ENCODE measurements at regions not wholly inside any gene's neighbourhood (a gene's known extent, or its start where the extent isn't known, plus 50 kb on each side); places are given as distances from the start of the nearest gene placed in this dataset.

- TF ChIP-seq CTCF (IDR thresholded peaks at IDR 0.05 in 2 of 3, conservative IDR thresholded peaks at IDR 0.05 in 1 of 3; ENCODE audit: insufficient read depth in 2 of 3, low read depth in 1 of 3, low read length in 3 of 3) (peak in 1 of 3 experiments; percentile 1; a peak in 1 of 6 replicates), GTF2B (IDR thresholded peaks at IDR 0.05; ENCODE audit: extremely low read depth, insufficient read length) (no peak)
- no peaks in the 10 kb centered on the region for H3K36me3 ChIP-seq (ENCODE audit: control insufficient read depth, insufficient read depth, low read length)
- in situ Hi-C loops (cut with MboI) = no loop called here
- no peaks in the 10 kb centered on the region for H4K20me1 ChIP-seq (replicated peaks; ENCODE audit: control insufficient read depth, insufficient read depth, low read length)
- POLR2A ChIA-PET = interaction anchor here (0.9 to 1.4 kb wide), 3 partner anchors 9 to 10 kb away, joined by 3 to 5 read pairs (median 3); no protein-coding TSS in a partner anchor
- H3K4me2 ChIP-seq (ENCODE audit: insufficient read depth, low read length) = no peak overlapping the region
- no TSS peak for BruUV-seq (replicated peaks)
- no peaks in the 10 kb centered on the region for H3K79me2 ChIP-seq (ENCODE audit: control insufficient read depth, insufficient read depth, low read length)
- no peak for DNase-seq (ENCODE audit: extremely low read depth in 1 of 4, low spot score in 3 of 4)
- no peak overlapping the region for H3K4me3 ChIP-seq
- intact Hi-C loops (cut with micrococcal nuclease) = no loop called here
- ATAC-seq = no peak
- H3K27me3 ChIP-seq (ENCODE audit: control insufficient read depth in 2 of 2, insufficient read depth in 2 of 2, low read length in 2 of 2) = no peaks in the 10 kb centered on the region
- no peak overlapping the region for H3K9ac ChIP-seq (ENCODE audit: insufficient read depth in 1 of 2, low read depth in 2 of 2, low read length in 2 of 2)
- CTCF ChIA-PET (ENCODE audit: low intra/inter-chr PET ratio) = no interaction called here
- no peak for FAIRE-seq
- H3K9me3 ChIP-seq (replicated peaks; ENCODE audit: control insufficient read depth, insufficient read depth, low read depth, low read length) = no peaks in the 10 kb centered on the region
- H3K9me1 ChIP-seq (ENCODE audit: control insufficient read depth, insufficient read depth, low read length) = no peaks in the 10 kb centered on the region
- H2AFZ ChIP-seq (ENCODE audit: low read depth, low read length) = no peak overlapping the region
- 0% methylated on average over 10 of the region's 10 CpGs for WGBS (ENCODE audit: insufficient coverage, low coverage, missing lambda C conversion rate)
- no peak overlapping the region for H3K27ac ChIP-seq (ENCODE audit: extremely low read depth, low read depth, low read length)
- no peaks in the 10 kb centered on the region for H3K4me1 ChIP-seq (replicated peaks in 1 of 2; ENCODE audit: control insufficient read depth in 2 of 2, insufficient read depth in 2 of 2, low read length in 2 of 2)
These were observed 218.2 kb upstream of the PODXL start for GRCh38 chr7:131774419-131775220.
